T-helper 1 cell (primary cell): ENCODE measurements at regions not wholly inside any gene's neighbourhood (a gene's known extent, or its start where the extent isn't known, plus 50 kb on each side); places are given as distances from the start of the nearest gene placed in this dataset.

Experiments used
- DNase-seq, 5 donors: peaks; one replicate each; pipeline ENCODE4 v3.0.0-alpha.2; 2012 to 2020

- DNase-seq = no peak
Observed at GRCh38 chr6:98203170-98203806, 631.1 kb upstream of the POU3F2 start.

- no peak for DNase-seq
Observed at GRCh38 chr6:98212468-98212867, 621.9 kb upstream of the POU3F2 start.

GRCh38 chr6:98215531-98215930 lies 618.8 kb upstream of the POU3F2 start:
- no peak for DNase-seq

GRCh38 chr6:98230250-98230649 lies 604.1 kb upstream of the POU3F2 start:
- no peak for DNase-seq

GRCh38 chr6:98239057-98239456 lies 595.3 kb upstream of the POU3F2 start:
- no peak for DNase-seq

GRCh38 chr6:98241630-98242029 lies 592.7 kb upstream of the POU3F2 start:
- DNase-seq = no peak

- no peak for DNase-seq
Observed at GRCh38 chr6:98254624-98255023, 579.8 kb upstream of the POU3F2 start.

GRCh38 chr6:98260382-98260781 lies 574.0 kb upstream of the POU3F2 start:
- no peak for DNase-seq

- no peak for DNase-seq
Observed at GRCh38 chr6:98272060-98272459, 562.3 kb upstream of the POU3F2 start.

- no peak for DNase-seq
Observed at GRCh38 chr6:98274691-98275090, 559.7 kb upstream of the POU3F2 start.

GRCh38 chr6:98280492-98280891 lies 553.9 kb upstream of the POU3F2 start:
- DNase-seq = no peak

GRCh38 chr6:98286620-98287019 lies 547.8 kb upstream of the POU3F2 start:
- no peak for DNase-seq

- DNase-seq = no peak
Observed at GRCh38 chr6:98287876-98288275, 546.5 kb upstream of the POU3F2 start.

- no peak for DNase-seq
Observed at GRCh38 chr6:98292810-98293209, 541.6 kb upstream of the POU3F2 start.

- no peak for DNase-seq
Observed at GRCh38 chr6:98295515-98296175, 538.7 kb upstream of the POU3F2 start.

- no peak for DNase-seq
Observed at GRCh38 chr6:98308564-98308963, 525.8 kb upstream of the POU3F2 start.

- no peak for DNase-seq
Observed at GRCh38 chr6:98310443-98310842, 523.9 kb upstream of the POU3F2 start.

GRCh38 chr6:98323605-98324004 lies 510.8 kb upstream of the POU3F2 start:
- no peak for DNase-seq

- DNase-seq = no peak
Observed at GRCh38 chr6:98324446-98324845, 509.9 kb upstream of the POU3F2 start.

GRCh38 chr6:98325366-98325765 lies 509.0 kb upstream of the POU3F2 start:
- DNase-seq = no peak

GRCh38 chr6:98333273-98333672 lies 501.1 kb upstream of the POU3F2 start:
- no peak for DNase-seq

GRCh38 chr6:98335594-98335993 lies 498.8 kb upstream of the POU3F2 start:
- DNase-seq = no peak

- no peak for DNase-seq
Observed at GRCh38 chr6:98339506-98339905, 494.9 kb upstream of the POU3F2 start.

GRCh38 chr6:98343004-98343403 lies 491.4 kb upstream of the POU3F2 start:
- no peak for DNase-seq

- DNase-seq = no peak
Observed at GRCh38 chr6:98343797-98344196, 490.6 kb upstream of the POU3F2 start.
